ENCODE measurements at regions not wholly inside any gene's neighbourhood (a gene's known extent, or its start where the extent isn't known, plus 50 kb on each side); places are given as distances from the start of the nearest gene placed in this dataset.

DNA sequence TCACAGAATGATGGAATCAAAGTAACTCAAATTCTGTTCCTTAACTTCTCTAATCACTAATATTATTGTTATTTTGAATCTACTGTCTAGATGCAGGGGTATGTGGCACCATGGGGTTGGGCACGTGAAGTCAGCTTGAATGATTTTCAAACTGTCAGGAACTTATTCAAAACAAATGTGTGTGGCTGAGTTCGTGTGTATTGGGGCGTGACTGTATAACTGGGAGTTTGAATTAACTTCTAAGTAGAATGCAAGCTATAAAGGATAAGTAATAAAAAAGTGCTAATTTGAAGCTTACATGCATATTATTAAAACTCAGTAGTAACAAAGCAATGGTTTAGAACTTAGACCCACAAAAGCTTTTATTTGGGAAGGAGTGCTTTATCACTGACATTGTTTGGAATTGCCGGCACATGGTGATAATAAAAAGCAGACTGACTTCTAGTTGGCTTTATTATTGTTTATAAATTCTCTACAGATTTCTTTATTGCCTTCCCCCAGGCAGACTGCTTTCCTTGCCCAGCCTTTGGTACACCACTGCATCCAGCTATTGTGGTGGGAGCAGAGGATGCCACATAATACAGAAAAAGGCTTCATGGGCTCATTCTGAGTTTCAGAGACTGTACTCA lies 84.3 kb downstream of the TENT5C start:
- Histone ChIP-seq H4K20me1 (ENCODE audit: insufficient read depth) (no peaks in the 10 kb centered on the region), H3K79me2 (ENCODE audit: insufficient read depth, low read length) (no peaks in the 10 kb centered on the region), H2AFZ (ENCODE audit: low read depth, low read length, poor library complexity, severe bottlenecking) (no peak overlapping the region), H3K9me3 (ENCODE audit: control insufficient read depth in 1 of 2, insufficient read depth in 1 of 2, low read depth in 1 of 2, low read length in 2 of 2) (no peaks in the 10 kb centered on the region), H3K4me1 (ENCODE audit: control insufficient read depth in 1 of 2, insufficient read depth in 2 of 2, low read length in 2 of 2) (peaks cover 0 to 8% of the 10 kb centered on the region in 2 experiments; a peak in 2 of 4 replicates), H3K9me2 (ENCODE audit: insufficient read depth) (no peaks in the 10 kb centered on the region), H3K4me3 (replicated peaks in 1 of 2; ENCODE audit: low read depth in 1 of 2, low read length in 2 of 2) (no peak overlapping the region), H3K36me3 (ENCODE audit: control insufficient read depth in 1 of 2, insufficient read depth in 2 of 2, low read length in 2 of 2) (no peaks in the 10 kb centered on the region), H3K4me2 (ENCODE audit: low read length) (no peak overlapping the region), H3K27me3 (ENCODE audit: insufficient read depth, low read length) (peaks cover 42% of the 10 kb centered on the region), H3K27ac (ENCODE audit: low read depth, low read length) (no peak overlapping the region), H3K9ac (ENCODE audit: low read length) (no peak overlapping the region)
- ChIA-PET CTCF (no interaction called here), RAD21 (ENCODE audit: low non-redundant PET in 1 of 2, low total read pairs in 2 of 2, uncharacterized antibody in 2 of 2, unreplicated experiment in 2 of 2) (no interaction called here), POLR2A (no interaction called here)
- ATAC-seq (no peak), DNase-seq (ENCODE audit: low read depth, low spot score) (no peak)
- intact Hi-C loops (cut with micrococcal nuclease) = no loop called here
- BruUV-seq (replicated peaks) = no TSS peak
- TF ChIP-seq ELF1 (IDR thresholded peaks at IDR 0.05; ENCODE audit: borderline replicate concordance, low read depth) = no peak
- no peak for TF ChIP-seq JUND (IDR thresholded peaks at IDR 0.05)
- TF ChIP-seq SP1 (IDR thresholded peaks at IDR 0.05; ENCODE audit: low read depth) = no peak
- TF ChIP-seq, protein P1, sequence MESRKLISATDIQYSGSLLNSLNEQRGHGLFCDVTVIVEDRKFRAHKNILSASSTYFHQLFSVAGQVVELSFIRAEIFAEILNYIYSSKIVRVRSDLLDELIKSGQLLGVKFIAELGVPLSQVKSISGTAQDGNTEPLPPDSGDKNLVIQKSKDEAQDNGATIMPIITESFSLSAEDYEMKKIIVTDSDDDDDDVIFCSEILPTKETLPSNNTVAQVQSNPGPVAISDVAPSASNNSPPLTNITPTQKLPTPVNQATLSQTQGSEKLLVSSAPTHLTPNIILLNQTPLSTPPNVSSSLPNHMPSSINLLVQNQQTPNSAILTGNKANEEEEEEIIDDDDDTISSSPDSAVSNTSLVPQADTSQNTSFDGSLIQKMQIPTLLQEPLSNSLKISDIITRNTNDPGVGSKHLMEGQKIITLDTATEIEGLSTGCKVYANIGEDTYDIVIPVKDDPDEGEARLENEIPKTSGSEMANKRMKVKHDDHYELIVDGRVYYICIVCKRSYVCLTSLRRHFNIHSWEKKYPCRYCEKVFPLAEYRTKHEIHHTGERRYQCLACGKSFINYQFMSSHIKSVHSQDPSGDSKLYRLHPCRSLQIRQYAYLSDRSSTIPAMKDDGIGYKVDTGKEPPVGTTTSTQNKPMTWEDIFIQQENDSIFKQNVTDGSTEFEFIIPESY (IDR thresholded peaks at IDR 0.05; ENCODE audit: extremely low read depth, insufficient replicate concordance, low read length) = no peak
- TF ChIP-seq, protein P2, sequence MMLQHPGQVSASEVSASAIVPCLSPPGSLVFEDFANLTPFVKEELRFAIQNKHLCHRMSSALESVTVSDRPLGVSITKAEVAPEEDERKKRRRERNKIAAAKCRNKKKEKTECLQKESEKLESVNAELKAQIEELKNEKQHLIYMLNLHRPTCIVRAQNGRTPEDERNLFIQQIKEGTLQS (IDR thresholded peaks at IDR 0.05) = no peak
- TF ChIP-seq ZFX (IDR thresholded peaks at IDR 0.05) = no peak
- no peak for TF ChIP-seq RAD21 (IDR thresholded peaks at IDR 0.05; ENCODE audit: low read depth)
- TF ChIP-seq CBX3 (IDR thresholded peaks at IDR 0.05; ENCODE audit: low read depth) = no peak
- no peak for TF ChIP-seq POLR2A (IDR thresholded peaks at IDR 0.05; ENCODE audit: borderline replicate concordance, extremely low read depth, insufficient read depth, insufficient read length)
- no peak for TF ChIP-seq FOSL1 (IDR thresholded peaks at IDR 0.05; ENCODE audit: low read depth)
- TF ChIP-seq, protein P3, sequence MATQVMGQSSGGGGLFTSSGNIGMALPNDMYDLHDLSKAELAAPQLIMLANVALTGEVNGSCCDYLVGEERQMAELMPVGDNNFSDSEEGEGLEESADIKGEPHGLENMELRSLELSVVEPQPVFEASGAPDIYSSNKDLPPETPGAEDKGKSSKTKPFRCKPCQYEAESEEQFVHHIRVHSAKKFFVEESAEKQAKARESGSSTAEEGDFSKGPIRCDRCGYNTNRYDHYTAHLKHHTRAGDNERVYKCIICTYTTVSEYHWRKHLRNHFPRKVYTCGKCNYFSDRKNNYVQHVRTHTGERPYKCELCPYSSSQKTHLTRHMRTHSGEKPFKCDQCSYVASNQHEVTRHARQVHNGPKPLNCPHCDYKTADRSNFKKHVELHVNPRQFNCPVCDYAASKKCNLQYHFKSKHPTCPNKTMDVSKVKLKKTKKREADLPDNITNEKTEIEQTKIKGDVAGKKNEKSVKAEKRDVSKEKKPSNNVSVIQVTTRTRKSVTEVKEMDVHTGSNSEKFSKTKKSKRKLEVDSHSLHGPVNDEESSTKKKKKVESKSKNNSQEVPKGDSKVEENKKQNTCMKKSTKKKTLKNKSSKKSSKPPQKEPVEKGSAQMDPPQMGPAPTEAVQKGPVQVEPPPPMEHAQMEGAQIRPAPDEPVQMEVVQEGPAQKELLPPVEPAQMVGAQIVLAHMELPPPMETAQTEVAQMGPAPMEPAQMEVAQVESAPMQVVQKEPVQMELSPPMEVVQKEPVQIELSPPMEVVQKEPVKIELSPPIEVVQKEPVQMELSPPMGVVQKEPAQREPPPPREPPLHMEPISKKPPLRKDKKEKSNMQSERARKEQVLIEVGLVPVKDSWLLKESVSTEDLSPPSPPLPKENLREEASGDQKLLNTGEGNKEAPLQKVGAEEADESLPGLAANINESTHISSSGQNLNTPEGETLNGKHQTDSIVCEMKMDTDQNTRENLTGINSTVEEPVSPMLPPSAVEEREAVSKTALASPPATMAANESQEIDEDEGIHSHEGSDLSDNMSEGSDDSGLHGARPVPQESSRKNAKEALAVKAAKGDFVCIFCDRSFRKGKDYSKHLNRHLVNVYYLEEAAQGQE (IDR thresholded peaks at IDR 0.05; ENCODE audit: low read depth) = no peak
- TF ChIP-seq SRF (IDR thresholded peaks at IDR 0.05; ENCODE audit: low read depth) = no peak
- TF ChIP-seq ZNF274 (IDR thresholded peaks at IDR 0.05; ENCODE audit: low read depth, low read length) = no peak
- TF ChIP-seq YY1 (IDR thresholded peaks at IDR 0.05; ENCODE audit: extremely low read depth, insufficient replicate concordance, low read depth, low read length) = no peak
- no peak for TF ChIP-seq POLR2AphosphoS5 (IDR thresholded peaks at IDR 0.05; ENCODE audit: low read depth, low read length)
- no peak for TF ChIP-seq CEBPB (IDR thresholded peaks at IDR 0.05; ENCODE audit: low read depth)
- TF ChIP-seq, protein P4, sequence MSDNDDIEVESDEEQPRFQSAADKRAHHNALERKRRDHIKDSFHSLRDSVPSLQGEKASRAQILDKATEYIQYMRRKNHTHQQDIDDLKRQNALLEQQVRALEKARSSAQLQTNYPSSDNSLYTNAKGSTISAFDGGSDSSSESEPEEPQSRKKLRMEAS (IDR thresholded peaks at IDR 0.05) = no peak
- no peak for TF ChIP-seq EZH2 (IDR thresholded peaks at IDR 0.05)
